Central memory CD8-positive, alpha-beta T cell (primary cell): ENCODE measurements at regions not wholly inside any gene's neighbourhood (a gene's known extent, or its start where the extent isn't known, plus 50 kb on each side); places are given as distances from the start of the nearest gene placed in this dataset.

ENCODE experiments used
- ATAC-seq: fragments of 150-1000 bp; cut with Tn5 transposase; replicated peaks from 2 replicates; pipeline ENCODE4 v1.10.0; 2022; ENCODE audit warnings: mild to moderate bottlenecking, moderate FRiP score, moderate number of reproducible peaks; ENCODE audit not compliant: poor library complexity, severe bottlenecking; ENCODE audit errors: extremely low read depth
- DNase-seq, 2 donors: peaks; one replicate each; pipeline ENCODE4 v3.0.0; 2021; ENCODE audit warnings: low spot score in 2 of 2
- H3K27ac Mint-ChIP-seq: one replicate; pipeline ENCODE4 v1.8.0; 2022; ENCODE audit warnings: low read depth, mild to moderate bottlenecking, moderate library complexity, mixed read lengths
- H3K27me3 Mint-ChIP-seq: one replicate; pipeline ENCODE4 v1.8.0; 2022; ENCODE audit warnings: mixed read lengths
- H3K36me3 Mint-ChIP-seq: one replicate; pipeline ENCODE4 v1.8.0; 2022; ENCODE audit warnings: mild to moderate bottlenecking, moderate library complexity, mixed read lengths; ENCODE audit not compliant: insufficient read depth
- H3K4me1 Mint-ChIP-seq: one replicate; pipeline ENCODE4 v1.8.0; 2022; ENCODE audit warnings: mixed read lengths
- H3K4me3 Mint-ChIP-seq: one replicate; pipeline ENCODE4 v1.8.0; 2022; ENCODE audit warnings: mild to moderate bottlenecking, moderate library complexity, mixed read lengths
- H3K9me3 Mint-ChIP-seq: one replicate; pipeline ENCODE4 v1.8.0; 2022; ENCODE audit warnings: mixed read lengths

GRCh38 chr5:120738568-120738967, 274.5 kb downstream of the PRR16 start:
- DNase-seq, result no peak
- H3K9me3 Mint-ChIP-seq, result peaks cover 15% of the 10 kb centered on the region
- ATAC-seq, result no peak
- H3K27ac Mint-ChIP-seq, result no peak overlapping the region
- no peaks in the 10 kb centered on the region for H3K4me1 Mint-ChIP-seq
- no peaks in the 10 kb centered on the region for H3K27me3 Mint-ChIP-seq
- no peak overlapping the region for H3K4me3 Mint-ChIP-seq
- H3K36me3 Mint-ChIP-seq, result no peaks in the 10 kb centered on the region

- DNase-seq (no peak), ATAC-seq (no peak)
- H3K4me1 Mint-ChIP-seq, result no peaks in the 10 kb centered on the region
- no peaks in the 10 kb centered on the region for H3K27me3 Mint-ChIP-seq
- H3K9me3 Mint-ChIP-seq, result peaks cover 11% of the 10 kb centered on the region
- no peak overlapping the region for H3K27ac Mint-ChIP-seq
- no peaks in the 10 kb centered on the region for H3K36me3 Mint-ChIP-seq
- no peak overlapping the region for H3K4me3 Mint-ChIP-seq
Observed at GRCh38 chr5:120740989-120741388, 276.9 kb downstream of the PRR16 start.

GRCh38 chr5:120748474-120748873, 284.4 kb downstream of the PRR16 start:
- no peak overlapping the region for H3K27ac Mint-ChIP-seq
- H3K4me3 Mint-ChIP-seq, result no peak overlapping the region
- peaks cover 10% of the 10 kb centered on the region for H3K9me3 Mint-ChIP-seq
- DNase-seq (no peak), ATAC-seq (no peak)
- H3K27me3 Mint-ChIP-seq, result no peaks in the 10 kb centered on the region
- no peaks in the 10 kb centered on the region for H3K36me3 Mint-ChIP-seq
- no peaks in the 10 kb centered on the region for H3K4me1 Mint-ChIP-seq

GRCh38 chr5:120749737-120750136, 285.6 kb downstream of the PRR16 start:
- Mint-ChIP-seq H3K27me3 (no peaks in the 10 kb centered on the region), H3K4me1 (no peaks in the 10 kb centered on the region), H3K36me3 (no peaks in the 10 kb centered on the region), H3K4me3 (no peak overlapping the region), H3K9me3 (peaks cover 12% of the 10 kb centered on the region), H3K27ac (no peak overlapping the region)
- ATAC-seq (no peak), DNase-seq (no peak)

- Mint-ChIP-seq H3K4me3 (no peak overlapping the region), H3K27me3 (no peaks in the 10 kb centered on the region), H3K27ac (no peak overlapping the region), H3K9me3 (peaks cover 15% of the 10 kb centered on the region), H3K36me3 (no peaks in the 10 kb centered on the region), H3K4me1 (no peaks in the 10 kb centered on the region)
- ATAC-seq (no peak), DNase-seq (no peak)
Observed at GRCh38 chr5:120759587-120759986, 295.5 kb downstream of the PRR16 start.

GRCh38 chr5:120761986-120762385, 297.9 kb downstream of the PRR16 start:
- Mint-ChIP-seq H3K36me3 (no peaks in the 10 kb centered on the region), H3K4me1 (no peaks in the 10 kb centered on the region), H3K27me3 (no peaks in the 10 kb centered on the region), H3K27ac (no peak overlapping the region), H3K9me3 (peaks cover 5% of the 10 kb centered on the region), H3K4me3 (no peak overlapping the region)
- ATAC-seq, result no peak
- no peak for DNase-seq

- no peaks in the 10 kb centered on the region for H3K4me1 Mint-ChIP-seq
- peaks cover 5% of the 10 kb centered on the region for H3K9me3 Mint-ChIP-seq
Observed at GRCh38 chr5:120765189-120765588, 301.1 kb downstream of the PRR16 start.

GRCh38 chr5:120767178-120767820, 303.2 kb downstream of the PRR16 start:
- Mint-ChIP-seq H3K9me3 (peaks cover 10% of the 10 kb centered on the region), H3K4me3 (no peak overlapping the region), H3K27ac (no peak overlapping the region), H3K4me1 (no peaks in the 10 kb centered on the region), H3K36me3 (no peaks in the 10 kb centered on the region), H3K27me3 (no peaks in the 10 kb centered on the region)
- DNase-seq, result no peak
- no peak for ATAC-seq

More at GRCh38 chr5:120765189-120765588, 301.1 kb downstream of the PRR16 start:
- no peak overlapping the region for H3K27ac Mint-ChIP-seq
- H3K4me3 Mint-ChIP-seq, result no peak overlapping the region
- H3K36me3 Mint-ChIP-seq, result no peaks in the 10 kb centered on the region
- no peaks in the 10 kb centered on the region for H3K27me3 Mint-ChIP-seq
- ATAC-seq (no peak), DNase-seq (no peak)

GRCh38 chr5:120769312-120769872, 305.3 kb downstream of the PRR16 start:
- no peak for ATAC-seq

GRCh38 chr5:120771202-120771601, 307.1 kb downstream of the PRR16 start:
- DNase-seq, result no peak
- no peak overlapping the region for H3K4me3 Mint-ChIP-seq
- no peak overlapping the region for H3K27ac Mint-ChIP-seq
- H3K4me1 Mint-ChIP-seq, result no peaks in the 10 kb centered on the region
- H3K36me3 Mint-ChIP-seq, result no peaks in the 10 kb centered on the region
- H3K9me3 Mint-ChIP-seq, result peaks cover 24% of the 10 kb centered on the region
- H3K27me3 Mint-ChIP-seq, result no peaks in the 10 kb centered on the region
- ATAC-seq, result no peak

More at GRCh38 chr5:120769312-120769872, 305.3 kb downstream of the PRR16 start:
- Mint-ChIP-seq H3K36me3 (no peaks in the 10 kb centered on the region), H3K9me3 (peaks cover 12% of the 10 kb centered on the region), H3K4me3 (no peak overlapping the region), H3K27ac (no peak overlapping the region), H3K27me3 (no peaks in the 10 kb centered on the region), H3K4me1 (no peaks in the 10 kb centered on the region)
- no peak for DNase-seq

- Mint-ChIP-seq H3K9me3 (peaks cover 13% of the 10 kb centered on the region), H3K27ac (no peak overlapping the region), H3K27me3 (no peaks in the 10 kb centered on the region), H3K4me1 (no peaks in the 10 kb centered on the region), H3K36me3 (no peaks in the 10 kb centered on the region), H3K4me3 (no peak overlapping the region)
- DNase-seq, result no peak
- no peak for ATAC-seq
Observed at GRCh38 chr5:120778491-120779484, 314.7 kb downstream of the PRR16 start.

GRCh38 chr5:120779674-120780073, 315.6 kb downstream of the PRR16 start:
- Mint-ChIP-seq H3K36me3 (no peaks in the 10 kb centered on the region), H3K27me3 (no peaks in the 10 kb centered on the region), H3K4me3 (no peak overlapping the region), H3K4me1 (no peaks in the 10 kb centered on the region), H3K9me3 (peaks cover 19% of the 10 kb centered on the region), H3K27ac (no peak overlapping the region)
- DNase-seq (no peak), ATAC-seq (no peak)
